Esophagus (tissue), 2 donors: ENCODE measurements at regions not wholly inside any gene's neighbourhood (a gene's known extent, or its start where the extent isn't known, plus 50 kb on each side); places are given as distances from the start of the nearest gene placed in this dataset.
A peak's percentile ranks its signal among the peaks of the same experiment; 100 is the strongest.

ENCODE experiments used
- H3K27ac ChIP-seq, 2 donors: one replicate each; pipeline ENCODE4 v1.5.1; 2013; ENCODE audit warnings: low read depth in 2 of 2, mild to moderate bottlenecking in 2 of 2, inconsistent platforms in 1 of 2, low read length in 1 of 2, moderate library complexity in 1 of 2
- H3K27me3 ChIP-seq, 2 donors: one replicate each; pipeline ENCODE4 v1.6.1; 2013; ENCODE audit warnings: low read length in 2 of 2, control low read depth in 1 of 2, mild to moderate bottlenecking in 1 of 2; ENCODE audit not compliant: insufficient read depth in 2 of 2, control insufficient read depth in 1 of 2
- H3K36me3 ChIP-seq, 2 donors: one replicate each; pipeline ENCODE4 v1.6.1; 2013; ENCODE audit warnings: low read length in 1 of 2; ENCODE audit not compliant: control insufficient read depth in 2 of 2, insufficient read depth in 2 of 2
- H3K4me1 ChIP-seq, 2 donors: one replicate each; pipeline ENCODE4 v1.6.1; 2013; ENCODE audit warnings: low read length in 1 of 2; ENCODE audit not compliant: control insufficient read depth in 2 of 2, insufficient read depth in 2 of 2
- H3K4me3 ChIP-seq, 2 donors: one replicate each; pipeline ENCODE4 v1.5.1; 2013; ENCODE audit warnings: low read length in 2 of 2, mild to moderate bottlenecking in 2 of 2, low read depth in 1 of 2, moderate library complexity in 1 of 2
- H3K9me3 ChIP-seq, 2 donors: one replicate each; pipeline ENCODE4 v1.6.1; 2013; ENCODE audit warnings: mild to moderate bottlenecking in 2 of 2, low read depth in 1 of 2, low read length in 1 of 2, moderate library complexity in 1 of 2; ENCODE audit not compliant: control insufficient read depth in 2 of 2, insufficient read depth in 1 of 2
- WGBS, 2 donors: extraction: QIAGEN DNeasy Blood & Tissue Kit; methylation state at CpG; one replicate each; pipeline ENCODE4 v1.1.7; 2013; 5-methylcytosine and 5-hydroxymethylcytosine counted together
- donor health status: healthy with polysubstance abuse.
- donor health status: Bipolar disorder and iron deficiency.

GRCh38 chr3:187921391-187922074 is 176.3 kb upstream of the BCL6 start:
- Histone ChIP-seq H3K9me3 (no peaks in the 10 kb centered on the region), H3K27me3 (no peaks in the 10 kb centered on the region), H3K36me3 (no peaks in the 10 kb centered on the region), H3K27ac (peak overlapping the region in 1 of 2 donors; percentile 13), H3K4me1 (no peaks in the 10 kb centered on the region), H3K4me3 (no peak overlapping the region)
- 38 to 47% methylated on average over 4 of the region's 4 CpGs for WGBS, 2 donors

GRCh38 chr3:187922704-187923416 is 177.6 kb upstream of the BCL6 start:
- Histone ChIP-seq H3K27me3 (no peaks in the 10 kb centered on the region), H3K36me3 (no peaks in the 10 kb centered on the region), H3K27ac (no peak overlapping the region), H3K4me1 (no peaks in the 10 kb centered on the region), H3K9me3 (no peaks in the 10 kb centered on the region), H3K4me3 (no peak overlapping the region)
- 84 to 90% methylated on average over 3 of the region's 3 CpGs for WGBS, 2 donors

- no peaks in the 10 kb centered on the region for H3K4me1 ChIP-seq
- no peak overlapping the region for H3K4me3 ChIP-seq
- H3K27me3 ChIP-seq: no peaks in the 10 kb centered on the region
- H3K36me3 ChIP-seq: no peaks in the 10 kb centered on the region
- H3K9me3 ChIP-seq: no peaks in the 10 kb centered on the region
- H3K27ac ChIP-seq: no peak overlapping the region
Observed at GRCh38 chr3:187924651-187925050, 179.4 kb upstream of the BCL6 start.

GRCh38 chr3:187925326-187925725 is 180.1 kb upstream of the BCL6 start:
- WGBS, 2 donors: 70 to 82% methylated on average over 1 of the region's 1 CpG
- Histone ChIP-seq H3K27ac (no peak overlapping the region), H3K9me3 (no peaks in the 10 kb centered on the region), H3K4me1 (no peaks in the 10 kb centered on the region), H3K36me3 (no peaks in the 10 kb centered on the region), H3K27me3 (no peaks in the 10 kb centered on the region), H3K4me3 (no peak overlapping the region)

- no peaks in the 10 kb centered on the region for H3K36me3 ChIP-seq
- H3K4me1 ChIP-seq: no peaks in the 10 kb centered on the region
- H3K27me3 ChIP-seq: no peaks in the 10 kb centered on the region
- no peak overlapping the region for H3K27ac ChIP-seq
- no peak overlapping the region for H3K4me3 ChIP-seq
- H3K9me3 ChIP-seq: no peaks in the 10 kb centered on the region
- 57 to 59% methylated on average over 3 of the region's 3 CpGs for WGBS, 2 donors
Observed at GRCh38 chr3:187926620-187927019, 181.4 kb upstream of the BCL6 start.

- no peaks in the 10 kb centered on the region for H3K9me3 ChIP-seq
- H3K27me3 ChIP-seq: no peaks in the 10 kb centered on the region
- H3K27ac ChIP-seq: no peak overlapping the region
- no peaks in the 10 kb centered on the region for H3K4me1 ChIP-seq
- H3K4me3 ChIP-seq: no peak overlapping the region
- WGBS, 2 donors: 77 to 90% methylated on average over 1 of the region's 1 CpG
- no peaks in the 10 kb centered on the region for H3K36me3 ChIP-seq
Observed at GRCh38 chr3:187927565-187927964, 182.3 kb upstream of the BCL6 start.

- Histone ChIP-seq H3K27me3 (no peaks in the 10 kb centered on the region), H3K36me3 (no peaks in the 10 kb centered on the region), H3K27ac (peak overlapping the region in 1 of 2 donors; percentile 29), H3K4me1 (no peaks in the 10 kb centered on the region), H3K9me3 (no peaks in the 10 kb centered on the region), H3K4me3 (no peak overlapping the region)
- WGBS, 2 donors: 66 to 69% methylated on average over 8 of the region's 8 CpGs
Observed at GRCh38 chr3:187929112-187929816, 184.0 kb upstream of the BCL6 start.

- Histone ChIP-seq H3K27me3 (no peaks in the 10 kb centered on the region), H3K27ac (no peak overlapping the region), H3K9me3 (no peaks in the 10 kb centered on the region), H3K4me1 (no peaks in the 10 kb centered on the region), H3K4me3 (no peak overlapping the region), H3K36me3 (no peaks in the 10 kb centered on the region)
- 70 to 75% methylated on average over 3 of the region's 3 CpGs for WGBS, 2 donors
Observed at GRCh38 chr3:187930021-187930420, 184.8 kb upstream of the BCL6 start.

GRCh38 chr3:187931101-187931500 is 185.8 kb upstream of the BCL6 start:
- Histone ChIP-seq H3K36me3 (no peaks in the 10 kb centered on the region), H3K4me3 (no peak overlapping the region), H3K27me3 (no peaks in the 10 kb centered on the region), H3K27ac (no peak overlapping the region), H3K4me1 (no peaks in the 10 kb centered on the region), H3K9me3 (no peaks in the 10 kb centered on the region)
- 90 to 94% methylated on average over 4 of the region's 4 CpGs for WGBS, 2 donors
